ENCODE measurements at regions not wholly inside any gene's neighbourhood (a gene's known extent, or its start where the extent isn't known, plus 50 kb on each side); places are given as distances from the start of the nearest gene placed in this dataset.

- peaks cover 6% of the 10 kb centered on the region for H3K79me1 ChIP-seq (ENCODE audit: low read depth, low read length)
- H3K27me3 ChIP-seq (replicated peaks in 1 of 4; ENCODE audit: control insufficient read depth in 3 of 4, extremely low read depth in 1 of 4, insufficient read depth in 3 of 4, low read length in 3 of 4): no peaks in the 10 kb centered on the region
- H3K4me2 ChIP-seq (ENCODE audit: insufficient read depth in 1 of 2, low read depth in 2 of 2, low read length in 2 of 2): no peak overlapping the region
- DNase-seq (ENCODE audit: low read depth in 1 of 2, low spot score in 2 of 2) (no peak), FAIRE-seq (no peak)
- no peak overlapping the region for H4K5ac ChIP-seq (ENCODE audit: insufficient read length, low read depth, low read length)
- H2BK5ac ChIP-seq (ENCODE audit: low read depth, low read length): no peak overlapping the region
- no peak overlapping the region for H4K8ac ChIP-seq (ENCODE audit: extremely low read depth, insufficient read depth, low read length)
- no peak for TF ChIP-seq BRCA1 (IDR thresholded peaks at IDR 0.05; ENCODE audit: low read depth, low read length)
- TF ChIP-seq KDM5A (IDR thresholded peaks at IDR 0.05; ENCODE audit: low read length): no peak
- no peak for TF ChIP-seq HDAC2 (IDR thresholded peaks at IDR 0.05; ENCODE audit: borderline replicate concordance in 1 of 2, low read depth in 2 of 2, low read length in 2 of 2)
- TF ChIP-seq SP4 (IDR thresholded peaks at IDR 0.05; ENCODE audit: low read length): no peak
- no peak for TF ChIP-seq BCL11A (IDR thresholded peaks at IDR 0.05; ENCODE audit: low read depth in 2 of 2, low read length in 2 of 2)
- TF ChIP-seq ASH2L (IDR thresholded peaks at IDR 0.05; ENCODE audit: low read length): no peak
- TF ChIP-seq SRF (IDR thresholded peaks at IDR 0.05; ENCODE audit: low read depth, low read length): no peak
- TF ChIP-seq CREB1 (IDR thresholded peaks at IDR 0.05): no peak
- no peak for TF ChIP-seq CHD1 (IDR thresholded peaks at IDR 0.05; ENCODE audit: low read depth, low read length)
- no peak for TF ChIP-seq YY1 (IDR thresholded peaks at IDR 0.05; ENCODE audit: low read depth, low read length)
- TF ChIP-seq EGR1 (IDR thresholded peaks at IDR 0.05; ENCODE audit: borderline replicate concordance, low read depth, low read length): no peak
- no peak for TF ChIP-seq RBBP5 (IDR thresholded peaks at IDR 0.05; ENCODE audit: borderline replicate concordance, low read depth, low read length)
- no peak for TF ChIP-seq MAFK (IDR thresholded peaks at IDR 0.05; ENCODE audit: low read depth, low read length)
- H3K23me2 ChIP-seq (ENCODE audit: low read depth, low read length): no peaks in the 10 kb centered on the region; the same call in 1 of the 2 replicates
- H3K9ac ChIP-seq (replicated peaks in 1 of 4; ENCODE audit: extremely low read depth in 1 of 4, low read depth in 3 of 4, low read length in 3 of 4): no peak overlapping the region
- peaks cover 1 to 4% of the 10 kb centered on the region in 2 experiments for H4K20me1 ChIP-seq (replicated peaks in 1 of 2; ENCODE audit: control insufficient read depth in 1 of 2, insufficient read depth in 2 of 2, low read length in 2 of 2)
- no peak overlapping the region for H4K91ac ChIP-seq (replicated peaks; ENCODE audit: insufficient read length, low read length)
- no peak overlapping the region for H3K23ac ChIP-seq (ENCODE audit: insufficient read length)
- peaks cover 0 to 9% (median 0%) of the 10 kb centered on the region in 4 experiments; a peak in 3 of 7 replicates for H3K4me1 ChIP-seq (replicated peaks in 1 of 4; ENCODE audit: control insufficient read depth in 3 of 4, insufficient read depth in 4 of 4, low read length in 3 of 4)
- no peak overlapping the region for H3K14ac ChIP-seq (ENCODE audit: insufficient read length)
- H3K9me3 ChIP-seq (ENCODE audit: insufficient read depth in 2 of 2, low read depth in 1 of 2, low read length in 1 of 2): peaks cover 7 to 8% of the 10 kb centered on the region in 2 experiments; a peak in 3 of 4 replicates
- no peaks in the 10 kb centered on the region; a peak in 1 of 8 replicates for H3K36me3 ChIP-seq (ENCODE audit: control insufficient read depth in 2 of 4, insufficient read depth in 4 of 4, low read length in 3 of 4)
- no peak overlapping the region for H2BK20ac ChIP-seq (ENCODE audit: low read length)
- H2BK12ac ChIP-seq (ENCODE audit: low read depth, low read length): no peak overlapping the region
- H3K79me2 ChIP-seq (ENCODE audit: control insufficient read depth in 1 of 2, insufficient read depth in 2 of 2, low read length in 2 of 2): no peaks in the 10 kb centered on the region; a peak in 1 of 4 replicates
- no peak overlapping the region for H2BK15ac ChIP-seq (ENCODE audit: low read length)
- H3K27ac ChIP-seq (ENCODE audit: low read depth, low read length): no peak overlapping the region
- WGBS, 2 experiments (ENCODE audit: extremely low coverage in 1 of 2, insufficient coverage in 1 of 2, insufficient read length in 1 of 2, insufficient replicate concordance in 2 of 2, low coverage in 1 of 2, low lambda C conversion rate in 2 of 2, missing lambda C conversion rate in 1 of 2): 94% methylated on average over 6 of the region's 6 CpGs; no CpG with 5 or more reads in 1 of the 2 experiments
- no peak overlapping the region for H2BK120ac ChIP-seq (replicated peaks; ENCODE audit: low read depth, low read length)
- CTCF ChIA-PET (ENCODE audit: partially characterized antibody): interaction anchor here (1.1 kb wide), 1 partner anchor 25 kb away, joined by 3 read pairs; no protein-coding TSS in a partner anchor
- no peak overlapping the region for H3K56ac ChIP-seq (replicated peaks; ENCODE audit: insufficient read length, low read depth, low read length)
- no peak overlapping the region for H3K4me3 ChIP-seq (ENCODE audit: extremely low read depth in 1 of 4, insufficient read depth in 2 of 4, low read depth in 3 of 4, low read length in 4 of 4)
- no peak overlapping the region for H3K4ac ChIP-seq (replicated peaks; ENCODE audit: insufficient read length, low read depth, low read length)
- H2AK5ac ChIP-seq (ENCODE audit: low read depth, low read length): no peak overlapping the region
- H2AFZ ChIP-seq (ENCODE audit: low read length): no peak overlapping the region
- POLR2A ChIA-PET (ENCODE audit: partially characterized antibody): interaction anchor here (1.0 to 1.2 kb wide), 2 partner anchors 9 to 335 kb away, joined by 3 read pairs; no protein-coding TSS in a partner anchor
- no peak overlapping the region for H3K18ac ChIP-seq (ENCODE audit: extremely low read depth, low read length)
Measured at GRCh38 chr17:77303620-77304019, 162.9 kb downstream of the SEC14L1 start.
